Neutrophil (primary cell): ENCODE measurements at regions not wholly inside any gene's neighbourhood (a gene's known extent, or its start where the extent isn't known, plus 50 kb on each side); places are given as distances from the start of the nearest gene placed in this dataset.
A peak's percentile ranks its signal among the peaks of the same experiment; 100 is the strongest.

Source experiments
- H3K27ac ChIP-seq: fragments of 200-600 bp; sonication (generic); 2 replicates; pipeline ENCODE4 v1.5.1; 2016; ENCODE audit warnings: mild to moderate bottlenecking, moderate library complexity
- H3K27me3 ChIP-seq: fragments of 200-600 bp; sonication (generic); 2 replicates; pipeline ENCODE4 v1.6.0; 2016; ENCODE audit warnings: mild to moderate bottlenecking
- H3K36me3 ChIP-seq: fragments of 200-600 bp; sonication (generic); 2 replicates; pipeline ENCODE4 v1.5.1; 2017
- H3K4me1 ChIP-seq, 2 experiments: fragments of 200-600 bp in 1 of 2; sonication (generic) in 1 of 2; 1 replicate in 1 of 2; 2 replicates in 1 of 2; pipeline versions ENCODE4 v1.5.1 to v1.6.1; 2013 to 2016; ENCODE audit warnings: low read depth in 1 of 2, low read length in 1 of 2, mild to moderate bottlenecking in 1 of 2, moderate library complexity in 1 of 2; ENCODE audit not compliant: control insufficient read depth in 1 of 2, insufficient read depth in 1 of 2
- H3K4me3 ChIP-seq, 2 experiments: fragments of 200-600 bp in 1 of 2; sonication (generic) in 1 of 2; 1 replicate in 1 of 2; 2 replicates in 1 of 2; pipeline ENCODE4 v1.5.1; 2013 to 2016; ENCODE audit warnings: low read depth in 1 of 2, low read length in 1 of 2, mild to moderate bottlenecking in 1 of 2, moderate library complexity in 1 of 2
- H3K9me3 ChIP-seq: fragments of 200-600 bp; sonication (generic); 2 replicates; pipeline ENCODE4 v1.5.1; 2016
- CTCF ChIP-seq: fragments of 200-600 bp; sonication (generic); IDR thresholded peaks from 2 replicates; pipeline ENCODE4 v1.5.1; 2016; ENCODE audit warnings: antibody characterized with exemption

GRCh38 chr14:22423958-22424357 lies 165.1 kb downstream of the DAD1 start:
- H3K4me1 ChIP-seq: peaks cover 67 to 95% of the 10 kb centered on the region in 2 experiments
- no peaks in the 10 kb centered on the region for H3K9me3 ChIP-seq
- peak overlapping the region; percentile 76 for H3K27ac ChIP-seq
- H3K27me3 ChIP-seq: no peaks in the 10 kb centered on the region
- H3K4me3 ChIP-seq: no peak overlapping the region
- H3K36me3 ChIP-seq: no peaks in the 10 kb centered on the region
- no peak for TF ChIP-seq CTCF

GRCh38 chr14:22422238-22422637 lies 166.8 kb downstream of the DAD1 start:
- H3K4me1 ChIP-seq: peaks cover 57 to 89% of the 10 kb centered on the region in 2 experiments
- no peaks in the 10 kb centered on the region for H3K9me3 ChIP-seq
- no peaks in the 10 kb centered on the region for H3K27me3 ChIP-seq
- H3K4me3 ChIP-seq: peak overlapping the region in 1 of 2 experiments; percentile 1
- H3K36me3 ChIP-seq: no peaks in the 10 kb centered on the region
- peak overlapping the region; percentile 77 for H3K27ac ChIP-seq
- no peak for TF ChIP-seq CTCF

- Histone ChIP-seq H3K9me3 (no peaks in the 10 kb centered on the region), H3K27ac (peak overlapping the region; percentile 77), H3K27me3 (no peaks in the 10 kb centered on the region), H3K4me1 (peaks cover 42 to 74% of the 10 kb centered on the region in 2 experiments), H3K36me3 (no peaks in the 10 kb centered on the region), H3K4me3 (peak overlapping the region in 1 of 2 experiments; percentile 9)
- no peak for TF ChIP-seq CTCF
Observed at GRCh38 chr14:22420598-22421186, 168.3 kb downstream of the DAD1 start.

GRCh38 chr14:22419620-22420019 lies 169.4 kb downstream of the DAD1 start:
- TF ChIP-seq CTCF: no peak
- Histone ChIP-seq H3K9me3 (no peaks in the 10 kb centered on the region), H3K27ac (peak overlapping the region; percentile 77), H3K36me3 (no peaks in the 10 kb centered on the region), H3K27me3 (no peaks in the 10 kb centered on the region), H3K4me1 (peaks cover 42 to 63% of the 10 kb centered on the region in 2 experiments), H3K4me3 (no peak overlapping the region)

- H3K36me3 ChIP-seq: no peaks in the 10 kb centered on the region
- TF ChIP-seq CTCF: no peak
- H3K27me3 ChIP-seq: no peaks in the 10 kb centered on the region
- H3K27ac ChIP-seq: peak overlapping the region; percentile 11
- H3K4me3 ChIP-seq: no peak overlapping the region
- no peaks in the 10 kb centered on the region for H3K9me3 ChIP-seq
- H3K4me1 ChIP-seq: peaks cover 38 to 53% of the 10 kb centered on the region in 2 experiments
Observed at GRCh38 chr14:22418631-22419030, 170.4 kb downstream of the DAD1 start.
